K562 (cell line): ENCODE measurements at regions not wholly inside any gene's neighbourhood (a gene's known extent, or its start where the extent isn't known, plus 50 kb on each side); places are given as distances from the start of the nearest gene placed in this dataset.

Experiments
- ATAC-seq: fragments of 200-7000 bp; cut with Tn5 transposase; 3 replicates; pipeline ENCODE4 v1.9.1; 2020; ENCODE audit warnings: moderate library complexity
- BruUV-seq: library from RNA; stranded (reverse); fragments of 400-500 nt; replicated peaks from 2 replicates; lab custom pipeline; 2021; lab: Mats Ljungman, UMichigan
- CTCF ChIA-PET: fragments of 300-600 bp; formaldehyde crosslinking; extraction: SDS; loops from one replicate; lab custom pipeline; 2021; ENCODE audit warnings: low intra/inter-chr PET ratio; lab: Yijun Ruan, JAX
- POLR2A ChIA-PET: fragments of 300-600, 350-650 bp; sonication (Branson Sonifier 250); formaldehyde crosslinking; extraction: SDS; loops from one replicate; lab custom pipeline; 2021; ENCODE audit warnings: antibody characterized with exemption, inconsistent platforms; lab: Yijun Ruan, JAX
- DNase-seq, 4 experiments: peaks; one replicate each; pipeline versions ENCODE4 v3.0.0 to v3.0.0-alpha.2; 2011 to 2018; ENCODE audit warnings: low spot score in 3 of 4, mixed read lengths in 3 of 4; ENCODE audit errors: extremely low read depth in 1 of 4
- FAIRE-seq: peaks from 2 replicates; lab custom pipeline; 2011; peaks lifted over from hg19 to GRCh38; lab: Jason Lieb, UNC
- H2AFZ ChIP-seq: 2 replicates; pipeline ENCODE4 v1.6.0; 2011; ENCODE audit warnings: low read depth, low read length, control low read depth, inconsistent platforms
- H3K27ac ChIP-seq: fragments of 200-600 bp; 3 replicates; pipeline ENCODE4 v1.8.0; 2011; ENCODE audit warnings: low read depth, mild to moderate bottlenecking, control low read depth, inconsistent platforms, low read length, moderate library complexity, mixed read lengths; ENCODE audit errors: extremely low read depth
- H3K27me3 ChIP-seq, 2 experiments: fragments of 300-600 bp in 1 of 2; 2 replicates in 1 of 2; 3 replicates in 1 of 2; pipeline versions ENCODE4 v1.6.0 to v1.8.0; 2011; ENCODE audit warnings: inconsistent platforms in 2 of 2, low read length in 2 of 2, mild to moderate bottlenecking in 1 of 2, mixed read lengths in 1 of 2, moderate library complexity in 1 of 2; ENCODE audit not compliant: control insufficient read depth in 2 of 2, insufficient read depth in 2 of 2
- H3K36me3 ChIP-seq: fragments of 300-600 bp; 3 replicates; pipeline ENCODE4 v1.8.0; 2011; ENCODE audit warnings: mild to moderate bottlenecking, low read length, inconsistent platforms; ENCODE audit not compliant: control insufficient read depth, insufficient read depth
- H3K4me1 ChIP-seq, 2 experiments: fragments of 200-600 bp in 1 of 2; replicated peaks in 1 of 2; 2 replicates in 1 of 2; 3 replicates in 1 of 2; pipeline versions ENCODE4 v1.5.1 to v1.8.0; 2011; ENCODE audit warnings: inconsistent platforms in 2 of 2, low read length in 2 of 2, mild to moderate bottlenecking in 1 of 2, mixed read lengths in 1 of 2, moderate library complexity in 1 of 2; ENCODE audit not compliant: control insufficient read depth in 2 of 2, insufficient read depth in 2 of 2
- H3K4me2 ChIP-seq: 2 replicates; pipeline ENCODE4 v1.6.1; 2011; ENCODE audit warnings: low read length, control low read depth, inconsistent platforms, mixed read lengths; ENCODE audit not compliant: insufficient read depth
- H3K4me3 ChIP-seq: fragments of 200-600 bp; sonication (generic), shearing (Covaris generic); 2 replicates; pipeline ENCODE4 v1.5.1; 2016; ENCODE audit warnings: control low read depth, inconsistent platforms
- H3K79me2 ChIP-seq: fragments of 200-600 bp; 3 replicates; pipeline ENCODE4 v1.8.0; 2011; ENCODE audit warnings: low read length, inconsistent platforms; ENCODE audit not compliant: control insufficient read depth, insufficient read depth
- H3K9ac ChIP-seq, 2 experiments: 2 replicates each; pipeline versions ENCODE4 v1.6.0 to v1.6.1; 2011; ENCODE audit warnings: low read depth in 2 of 2, low read length in 2 of 2, control low read depth in 1 of 2, inconsistent platforms in 1 of 2, mild to moderate bottlenecking in 1 of 2, mixed read lengths in 1 of 2; ENCODE audit not compliant: insufficient read depth in 1 of 2
- H3K9me1 ChIP-seq: one replicate; pipeline ENCODE4 v1.6.0; 2011; ENCODE audit warnings: inconsistent platforms, mild to moderate bottlenecking, low read length, moderate library complexity; ENCODE audit not compliant: control insufficient read depth, insufficient read depth
- H3K9me3 ChIP-seq: replicated peaks from 2 replicates; pipeline ENCODE4 v1.5.1; 2011; ENCODE audit warnings: low read depth, low read length, inconsistent platforms; ENCODE audit not compliant: control insufficient read depth, insufficient read depth
- H4K20me1 ChIP-seq: replicated peaks from 2 replicates; pipeline ENCODE4 v1.6.1; 2011; ENCODE audit warnings: low read length, inconsistent platforms, mixed read lengths; ENCODE audit not compliant: control insufficient read depth, insufficient read depth
- BRF1 ChIP-seq: IDR thresholded peaks from 3 replicates; pipeline ENCODE4 v1.6.1; 2011; ENCODE audit warnings: borderline replicate concordance, mild to moderate bottlenecking; ENCODE audit not compliant: insufficient read length; ENCODE audit errors: extremely low read depth
- CSDE1 ChIP-seq, 2 experiments: fragments of 450-650 bp; IDR thresholded peaks; 2 replicates each; pipeline ENCODE4 v1.6.1; 2016; ENCODE audit warnings: mild to moderate bottlenecking in 1 of 2
- CXXC5 ChIP-seq: fragments of 250-450 bp; sonication (Bioruptor Pico); IDR thresholded peaks from 2 replicates; pipeline ENCODE4 v1.8.0; 2022; ENCODE audit warnings: inconsistent platforms, mild to moderate bottlenecking, moderate library complexity
- MEF2A ChIP-seq: IDR thresholded peaks from 2 replicates; pipeline ENCODE4 v1.6.1; 2011; ENCODE audit warnings: low read depth, mild to moderate bottlenecking, low read length, moderate library complexity; ENCODE audit not compliant: control insufficient read depth
- NUFIP1 ChIP-seq: fragments of 450-650 bp; IDR thresholded peaks from 2 replicates; pipeline ENCODE4 v1.6.1; 2018; ENCODE audit not compliant: partially characterized antibody
- PPARD ChIP-seq: fragments of 250-450 bp; sonication (Bioruptor Pico); IDR thresholded peaks from 2 replicates; pipeline ENCODE4 v1.8.0; 2022; ENCODE audit warnings: inconsistent platforms, mild to moderate bottlenecking, moderate library complexity
- SETDB1 ChIP-seq: IDR thresholded peaks from one replicate; pipeline ENCODE4 v1.6.1; 2012; ENCODE audit warnings: low read length, control low read depth, inconsistent platforms
- USF2 ChIP-seq: sonication (generic); formaldehyde crosslinking; IDR thresholded peaks from 2 replicates; pipeline ENCODE4 v1.5.0; 2020; ENCODE audit warnings: missing genetic modification reagents
- ZBTB1 ChIP-seq: sonication (generic); formaldehyde crosslinking; IDR thresholded peaks from 2 replicates; pipeline ENCODE4 v1.8.1; 2023; ENCODE audit warnings: missing genetic modification reagents, low read depth, mild to moderate bottlenecking, borderline replicate concordance
- ZC3H8 ChIP-seq: fragments of 450-650 bp; IDR thresholded peaks from 2 replicates; pipeline ENCODE4 v1.6.1; 2017
- ZNF347 ChIP-seq: fragments of 450-650 bp; formaldehyde crosslinking; IDR thresholded peaks from 2 replicates; pipeline ENCODE4 v1.4.0; 2020; ENCODE audit warnings: low read depth, mild to moderate bottlenecking, moderate library complexity
- WGBS: fragments of 100-300 bp; shearing (Covaris generic); methylation state at CpG from one replicate; pipeline ENCODE4 v1.1.6; 2016; ENCODE audit warnings: low coverage, mixed read lengths; ENCODE audit not compliant: insufficient coverage; ENCODE audit errors: missing lambda C conversion rate; 5-methylcytosine and 5-hydroxymethylcytosine counted together
- in situ Hi-C: fragments of 300-500 bp; cut with MboI; formaldehyde crosslinking; loops from 4 replicates; pipeline ENCODE4 v1.15.0; 2018; ENCODE audit warnings: inconsistent platforms, mixed read lengths
- intact Hi-C: fragments of 100-400 bp; cut with micrococcal nuclease; formaldehyde crosslinking; loops from 2 replicates; pipeline ENCODE4 v1.14.2; 2022
- TF ChIP-seq, protein P1 (sequence below): fragments of 450-650 bp; IDR thresholded peaks from 2 replicates; pipeline ENCODE4 v1.6.1; 2014; ENCODE audit warnings: low read depth, mild to moderate bottlenecking, moderate library complexity, borderline replicate concordance
- TF ChIP-seq, protein P2 (sequence below): IDR thresholded peaks from 2 replicates; pipeline ENCODE4 v1.6.1; 2016; ENCODE audit warnings: missing genetic modification characterization, missing compliant biosample characterization

DNA sequence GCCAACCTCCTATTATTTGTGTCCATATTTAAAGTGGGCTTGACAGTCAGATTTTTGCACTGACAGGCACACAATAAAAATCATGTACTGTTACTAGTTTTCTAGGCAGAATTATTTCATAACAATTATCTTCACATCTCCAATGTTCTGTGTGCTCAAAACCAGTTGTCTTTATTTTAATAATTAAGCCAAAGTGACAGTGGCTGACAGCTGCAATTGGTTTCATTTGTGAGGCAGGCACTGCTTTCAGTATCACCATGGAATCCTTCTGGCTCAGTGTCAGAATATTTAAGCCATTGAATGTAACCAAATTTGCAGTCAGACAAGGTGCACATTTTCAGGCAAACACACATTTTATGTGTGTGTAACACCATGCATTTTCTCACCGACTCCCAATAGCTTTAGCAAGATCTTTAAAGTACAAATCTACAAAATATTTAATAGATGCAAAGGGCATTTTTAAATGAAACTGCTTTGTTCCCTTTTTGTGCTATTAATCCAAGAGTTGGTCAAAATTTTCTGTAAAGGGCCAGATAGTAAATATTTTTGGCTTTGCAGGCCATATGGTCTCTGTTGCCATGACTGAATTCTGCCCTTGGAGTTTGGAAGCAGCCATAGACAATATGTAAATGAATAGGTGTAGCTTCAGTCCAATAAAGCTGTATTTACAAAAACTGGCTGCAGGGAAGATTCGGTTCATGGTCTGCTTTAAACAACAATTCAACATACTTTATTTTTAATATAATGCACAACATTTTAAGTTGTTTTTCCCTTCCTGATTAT lies 486.0 kb downstream of the KCNJ2 start:
- Histone ChIP-seq H3K4me3 (no peak overlapping the region), H3K4me1 (no peaks in the 10 kb centered on the region), H3K36me3 (no peaks in the 10 kb centered on the region), H3K4me2 (no peak overlapping the region), H2AFZ (no peak overlapping the region), H3K27ac (no peak overlapping the region), H3K9me1 (no peaks in the 10 kb centered on the region), H3K79me2 (no peaks in the 10 kb centered on the region), H3K9me3 (no peaks in the 10 kb centered on the region), H3K9ac (no peak overlapping the region), H4K20me1 (no peaks in the 10 kb centered on the region), H3K27me3 (no peaks in the 10 kb centered on the region)
- intact Hi-C loops, result no loop called here
- WGBS, result 0% methylated on average over 2 of the region's 2 CpGs
- ChIA-PET CTCF (no interaction called here), POLR2A (interaction anchor here (0.6 kb wide), 1 partner anchor 1200 kb away, joined by 3 read pairs; no protein-coding TSS in a partner anchor)
- no peak for DNase-seq
- no TSS peak for BruUV-seq
- no peak for ATAC-seq
- FAIRE-seq, result no peak
- in situ Hi-C loops, result no loop called here
- TF ChIP-seq USF2 (CRISPR knock-in tag) (no peak), ZNF347 (CRISPR knock-in tag) (no peak), CXXC5 (CRISPR knock-in tag) (no peak), ZBTB1 (CRISPR knock-in tag) (no peak), PPARD (CRISPR knock-in tag) (no peak), NUFIP1 (no peak), ZC3H8 (no peak), BRF1 (no peak), CSDE1 (IDR thresholded peaks at IDR 0.05) (no peak), SETDB1 (no peak), MEF2A (no peak)
- TF ChIP-seq, protein P1, sequence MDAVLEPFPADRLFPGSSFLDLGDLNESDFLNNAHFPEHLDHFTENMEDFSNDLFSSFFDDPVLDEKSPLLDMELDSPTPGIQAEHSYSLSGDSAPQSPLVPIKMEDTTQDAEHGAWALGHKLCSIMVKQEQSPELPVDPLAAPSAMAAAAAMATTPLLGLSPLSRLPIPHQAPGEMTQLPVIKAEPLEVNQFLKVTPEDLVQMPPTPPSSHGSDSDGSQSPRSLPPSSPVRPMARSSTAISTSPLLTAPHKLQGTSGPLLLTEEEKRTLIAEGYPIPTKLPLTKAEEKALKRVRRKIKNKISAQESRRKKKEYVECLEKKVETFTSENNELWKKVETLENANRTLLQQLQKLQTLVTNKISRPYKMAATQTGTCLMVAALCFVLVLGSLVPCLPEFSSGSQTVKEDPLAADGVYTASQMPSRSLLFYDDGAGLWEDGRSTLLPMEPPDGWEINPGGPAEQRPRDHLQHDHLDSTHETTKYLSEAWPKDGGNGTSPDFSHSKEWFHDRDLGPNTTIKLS, result no peak
- TF ChIP-seq, protein P2, sequence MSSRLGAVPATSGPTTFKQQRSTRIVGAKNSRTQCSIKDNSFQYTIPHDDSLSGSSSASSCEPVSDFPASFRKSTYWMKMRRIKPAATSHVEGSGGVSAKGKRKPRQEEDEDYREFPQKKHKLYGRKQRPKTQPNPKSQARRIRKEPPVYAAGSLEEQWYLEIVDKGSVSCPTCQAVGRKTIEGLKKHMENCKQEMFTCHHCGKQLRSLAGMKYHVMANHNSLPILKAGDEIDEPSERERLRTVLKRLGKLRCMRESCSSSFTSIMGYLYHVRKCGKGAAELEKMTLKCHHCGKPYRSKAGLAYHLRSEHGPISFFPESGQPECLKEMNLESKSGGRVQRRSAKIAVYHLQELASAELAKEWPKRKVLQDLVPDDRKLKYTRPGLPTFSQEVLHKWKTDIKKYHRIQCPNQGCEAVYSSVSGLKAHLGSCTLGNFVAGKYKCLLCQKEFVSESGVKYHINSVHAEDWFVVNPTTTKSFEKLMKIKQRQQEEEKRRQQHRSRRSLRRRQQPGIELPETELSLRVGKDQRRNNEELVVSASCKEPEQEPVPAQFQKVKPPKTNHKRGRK (tag), result no peak
